ENCODE measurements at regions not wholly inside any gene's neighbourhood (a gene's known extent, or its start where the extent isn't known, plus 50 kb on each side); places are given as distances from the start of the nearest gene placed in this dataset.

- ChIA-PET POLR2A (no interaction called here), CTCF (interaction anchor here (1.0 kb wide), 2 partner anchors 12 to 14 kb away, joined by 3 to 5 read pairs; no protein-coding TSS in a partner anchor)
- TF ChIP-seq CTCF (IDR thresholded peaks at IDR 0.05; ENCODE audit: control extremely low read depth, extremely low read depth, low read depth, missing control alignments), result no peak
Measured at GRCh38 chr1:56442290-56442877, 137.0 kb downstream of the PLPP3 start.

GRCh38 chr1:56441601-56442000, 137.8 kb downstream of the PLPP3 start:
- CTCF ChIA-PET, result interaction anchor here (1.0 kb wide), 2 partner anchors 11 to 15 kb away, joined by 3 to 5 read pairs; no protein-coding TSS in a partner anchor
- POLR2A ChIA-PET, result no interaction called here
- no peak for TF ChIP-seq CTCF (IDR thresholded peaks at IDR 0.05; ENCODE audit: control extremely low read depth, extremely low read depth, low read depth, missing control alignments)
- no peak for DNase-seq (ENCODE audit: extremely low spot score)

More at GRCh38 chr1:56442290-56442877, 137.0 kb downstream of the PLPP3 start:
- DNase-seq (ENCODE audit: extremely low spot score), result no peak

- ChIA-PET POLR2A (no interaction called here), CTCF (no interaction called here)
- no peak for DNase-seq (ENCODE audit: extremely low spot score)
- no peak for TF ChIP-seq CTCF (IDR thresholded peaks at IDR 0.05; ENCODE audit: control extremely low read depth, extremely low read depth, low read depth, missing control alignments)
Measured at GRCh38 chr1:56439610-56440264, 139.6 kb downstream of the PLPP3 start.

GRCh38 chr1:56438901-56439551, 140.3 kb downstream of the PLPP3 start:
- TF ChIP-seq CTCF (IDR thresholded peaks at IDR 0.05; ENCODE audit: control extremely low read depth, extremely low read depth, low read depth, missing control alignments), result no peak
- POLR2A ChIA-PET, result no interaction called here
- DNase-seq (ENCODE audit: extremely low spot score), result no peak
- CTCF ChIA-PET, result no interaction called here

- no peak for TF ChIP-seq CTCF (IDR thresholded peaks at IDR 0.05; ENCODE audit: control extremely low read depth, extremely low read depth, low read depth, missing control alignments)
- no peak for DNase-seq (ENCODE audit: extremely low spot score)
- ChIA-PET POLR2A (no interaction called here), CTCF (interaction anchor here (1.0 kb wide), 1 partner anchor 20 kb away, joined by 3 read pairs; no protein-coding TSS in a partner anchor)
Measured at GRCh38 chr1:56437959-56438358, 141.4 kb downstream of the PLPP3 start.

GRCh38 chr1:56436912-56437417, 142.4 kb downstream of the PLPP3 start:
- no peak for TF ChIP-seq CTCF (IDR thresholded peaks at IDR 0.05; ENCODE audit: control extremely low read depth, extremely low read depth, low read depth, missing control alignments)
- ChIA-PET POLR2A (no interaction called here), CTCF (no interaction called here)
- DNase-seq (ENCODE audit: extremely low spot score), result no peak

Data from GM10248 (cell line).